SKM-1 (cell line): ENCODE measurements at regions not wholly inside any gene's neighbourhood (a gene's known extent, or its start where the extent isn't known, plus 50 kb on each side); places are given as distances from the start of the nearest gene placed in this dataset.
A peak's percentile ranks its signal among the peaks of the same experiment; 100 is the strongest.
"Not testable (repeated sequence)": the region's sequence is repeated elsewhere in the genome, so short reads cannot be mapped to it uniquely, and the experiment has no call there.

Experiments
- DNase-seq: peaks from one replicate; lab custom pipeline; 2025; ENCODE audit not compliant: unreplicated experiment; lab: John Stamatoyannopoulos, UW

DNA sequence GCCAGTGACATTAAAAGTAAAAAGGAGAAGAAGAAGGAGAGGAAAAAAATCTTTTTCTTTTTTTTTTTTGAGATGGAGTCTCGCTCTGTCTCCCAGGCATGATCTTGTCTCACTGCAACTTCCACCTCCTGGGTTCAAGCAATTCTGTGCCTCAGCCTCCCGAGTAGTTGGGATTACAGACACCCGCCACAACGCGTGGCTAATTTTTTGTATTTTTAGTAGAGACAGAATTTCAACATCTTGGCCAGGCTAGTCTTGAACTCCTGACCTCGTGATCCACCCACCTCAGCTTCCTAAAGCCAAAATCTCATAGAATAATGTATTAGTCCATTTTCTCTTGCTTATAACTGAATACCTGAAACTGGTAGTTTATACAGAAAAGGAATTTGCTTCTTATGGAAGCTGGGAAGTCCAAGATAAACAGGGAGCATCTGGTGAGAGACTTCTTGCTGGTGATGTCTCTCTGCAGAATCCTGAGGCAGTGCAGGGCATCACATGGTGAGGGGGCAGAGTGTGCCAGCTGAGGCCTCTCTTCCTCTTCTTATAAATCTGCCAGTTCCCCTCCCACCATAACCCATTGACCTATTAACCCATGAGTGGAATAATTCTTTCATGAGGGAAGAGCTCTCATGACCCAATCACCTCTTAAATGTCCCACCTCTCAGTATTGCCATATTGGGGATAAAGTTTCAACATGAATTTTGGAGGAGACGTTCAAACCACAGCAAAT, 466.3 kb downstream of the GADD45G start:
- DNase-seq, result no peak

DNA sequence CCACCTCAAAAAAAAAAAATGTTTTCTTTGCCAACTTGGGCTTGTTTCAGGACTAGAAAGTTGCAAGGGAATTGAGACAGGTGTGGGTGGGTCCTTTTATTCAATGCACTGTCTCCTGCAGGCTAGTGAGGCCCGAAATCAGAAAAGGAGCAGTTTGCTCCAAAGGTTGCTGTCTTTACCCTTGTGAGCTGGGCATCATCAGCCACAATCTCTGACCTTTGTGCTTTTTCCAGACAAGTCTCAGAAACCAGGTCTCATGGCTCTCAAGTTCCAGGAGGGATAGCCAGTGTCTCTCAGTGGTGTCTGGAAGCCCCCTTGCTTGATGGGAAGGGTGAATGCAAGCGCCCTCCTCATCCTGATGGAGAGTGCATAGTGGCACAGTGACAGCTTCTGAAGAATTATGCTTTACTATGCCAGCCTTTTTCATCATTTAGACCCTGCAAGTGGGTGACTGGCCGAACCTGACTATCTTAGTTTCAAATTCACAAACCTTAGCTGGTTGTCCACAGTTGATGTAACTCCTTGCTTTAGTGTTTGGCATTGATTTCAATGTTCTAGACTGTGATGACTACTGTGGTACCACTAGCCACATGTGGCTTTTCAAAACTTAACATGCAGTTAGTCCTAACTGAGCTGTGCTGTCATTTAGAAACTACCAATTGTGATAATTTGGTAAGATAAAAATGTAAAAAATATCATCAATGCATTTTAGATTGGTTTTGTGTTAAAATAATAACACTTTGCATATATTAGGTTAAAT, 468.6 kb downstream of the GADD45G start:
- DNase-seq, result no peak

GRCh38 chr9:90074316-90074962, 469.6 kb downstream of the GADD45G start:
- DNase-seq, result no peak

- DNase-seq, result not testable (repeated sequence)
Measured at GRCh38 chr9:90077598-90077997, 472.8 kb downstream of the GADD45G start.

GRCh38 chr9:90078988-90079421, 474.2 kb downstream of the GADD45G start:
- DNase-seq, result no peak

DNA sequence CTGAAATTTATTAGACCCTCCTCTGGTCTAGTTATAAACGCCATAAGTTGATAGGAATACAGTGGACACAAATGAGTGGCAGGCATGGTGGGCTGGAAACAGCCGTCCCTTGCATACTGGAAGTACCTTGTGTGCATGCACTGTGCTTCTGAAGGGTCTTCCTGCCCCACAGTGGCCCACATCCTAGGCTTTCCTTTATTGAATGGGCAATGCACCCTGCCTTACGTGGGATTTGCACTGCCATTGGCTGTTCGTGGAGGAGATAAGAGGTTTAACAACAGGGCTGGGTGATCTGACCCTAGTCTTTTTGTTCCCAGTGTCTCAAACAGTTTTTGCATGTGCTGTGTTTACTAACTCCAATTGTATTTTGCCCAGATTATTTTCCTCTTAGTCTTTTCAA, 480.8 kb downstream of the GADD45G start:
- DNase-seq, result no peak

GRCh38 chr9:90086101-90086511, 481.3 kb downstream of the GADD45G start:
- DNase-seq, result peak; percentile 1

DNA sequence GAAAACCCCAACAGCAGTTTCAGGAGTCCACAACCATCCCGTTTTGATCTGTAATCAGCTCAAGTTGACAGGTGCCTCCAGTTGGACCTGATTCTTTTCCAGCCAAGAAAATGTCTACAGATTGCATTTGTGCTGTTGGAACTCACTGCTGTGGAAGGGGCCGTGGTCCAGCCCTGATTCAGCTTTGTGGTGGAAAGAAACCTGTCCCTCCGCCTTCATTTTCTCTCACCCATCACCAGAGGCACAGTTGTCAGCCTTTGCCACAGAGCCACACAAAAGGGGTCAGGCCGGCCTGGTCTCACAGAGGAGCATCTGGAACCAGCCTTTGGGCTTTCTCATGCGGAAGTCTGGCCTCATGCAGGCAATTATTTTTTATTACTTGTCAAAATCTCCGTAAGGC, 483.6 kb downstream of the GADD45G start:
- no peak for DNase-seq

GRCh38 chr9:90088856-90089255, 484.0 kb downstream of the GADD45G start:
- DNase-seq, result no peak

- DNase-seq, result no peak
Measured at GRCh38 chr9:90090997-90091396, 486.2 kb downstream of the GADD45G start.

DNA sequence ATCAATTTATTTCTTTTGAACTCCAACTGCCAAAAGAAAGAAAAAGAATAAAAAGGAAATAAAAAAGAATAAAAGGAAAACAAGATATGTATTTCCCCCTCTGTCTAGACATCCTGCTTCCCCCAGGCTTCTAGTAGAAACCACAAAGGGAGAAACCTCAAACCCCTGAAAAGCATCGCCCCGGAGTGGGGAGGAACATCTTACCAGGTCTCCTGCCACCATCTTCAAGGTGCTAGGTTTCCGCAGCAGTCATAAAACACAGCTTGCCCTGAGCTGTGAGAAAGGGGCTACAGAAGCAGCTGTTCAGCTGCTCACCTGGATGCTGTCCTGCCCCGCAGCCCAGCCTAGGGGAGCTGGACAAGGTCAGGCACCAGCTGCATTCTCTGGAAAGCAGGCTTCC, 487.7 kb downstream of the GADD45G start:
- no peak for DNase-seq

DNA sequence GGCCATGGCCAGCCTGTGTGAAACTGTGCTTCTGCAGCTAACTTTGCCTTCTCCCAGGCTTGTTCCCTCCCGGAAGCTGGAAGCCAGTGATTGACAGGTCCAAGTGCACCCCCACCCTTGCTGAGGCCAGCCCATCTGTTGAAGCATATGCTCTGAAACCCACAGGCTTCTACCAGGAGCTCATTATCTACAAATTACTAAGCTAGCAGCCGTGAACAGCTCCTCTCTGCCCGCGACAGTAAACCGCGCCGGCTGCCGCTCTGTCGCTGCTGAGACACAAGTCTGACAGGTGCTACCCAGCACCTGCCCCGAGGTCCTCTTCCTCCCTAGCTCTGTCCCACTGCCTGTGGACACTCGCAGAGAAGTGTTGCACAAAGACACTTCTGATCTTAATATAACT, 490.9 kb downstream of the GADD45G start:
- DNase-seq, result no peak

- no peak for DNase-seq
Measured at GRCh38 chr9:90097237-90097636, 492.4 kb downstream of the GADD45G start.

DNA sequence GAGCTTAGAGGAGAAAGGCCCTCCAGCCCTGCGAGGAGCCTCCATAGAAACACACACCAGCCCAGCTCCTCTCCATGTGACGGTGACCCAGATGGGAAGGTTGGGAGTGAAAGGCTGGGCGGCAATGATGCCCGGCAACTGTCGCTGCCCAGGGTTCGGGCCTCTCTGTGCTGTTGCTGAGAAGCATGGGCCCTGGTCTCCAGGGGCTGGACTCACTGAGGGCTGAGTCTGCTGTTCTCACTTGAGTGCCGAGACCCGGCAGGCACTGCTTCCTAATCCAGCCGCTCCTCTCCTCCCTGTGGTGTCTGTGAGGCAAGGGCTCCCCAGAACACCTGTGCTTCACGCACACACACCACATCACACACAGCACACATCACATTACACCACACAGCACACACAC, 493.6 kb downstream of the GADD45G start:
- DNase-seq, result no peak

DNA sequence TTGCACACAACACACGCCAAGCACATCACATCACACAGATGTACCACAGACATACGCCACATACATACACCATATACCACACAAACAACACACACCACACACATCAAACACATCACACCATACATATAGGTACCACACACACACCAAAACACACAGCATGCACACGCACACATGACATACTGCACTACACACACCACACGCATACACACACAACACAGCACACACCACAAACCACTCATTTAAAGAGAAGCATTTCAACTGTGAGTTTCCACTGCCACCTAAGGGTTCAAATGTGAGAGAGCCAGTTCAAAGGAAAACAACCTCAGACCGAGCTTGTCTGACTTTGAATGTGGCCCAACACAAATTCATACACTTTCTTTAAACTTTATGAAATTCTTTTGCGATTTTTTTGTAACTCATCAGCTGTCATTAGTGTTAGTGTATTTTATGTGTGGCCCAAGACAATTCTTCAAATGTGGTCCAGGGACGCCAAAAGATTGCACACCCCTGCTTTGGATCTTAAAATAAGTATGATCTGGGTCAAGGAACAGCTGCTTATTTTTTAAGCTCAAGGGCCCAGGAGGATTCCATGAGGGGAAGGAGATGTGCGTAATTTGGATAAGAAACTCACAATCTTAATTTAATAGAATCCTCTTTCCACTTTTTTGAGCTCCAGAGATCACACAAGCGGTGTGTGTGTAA, 494.6 kb downstream of the GADD45G start:
- no peak for DNase-seq

GRCh38 chr9:90100014-90100413, 495.2 kb downstream of the GADD45G start:
- DNase-seq, result no peak

DNA sequence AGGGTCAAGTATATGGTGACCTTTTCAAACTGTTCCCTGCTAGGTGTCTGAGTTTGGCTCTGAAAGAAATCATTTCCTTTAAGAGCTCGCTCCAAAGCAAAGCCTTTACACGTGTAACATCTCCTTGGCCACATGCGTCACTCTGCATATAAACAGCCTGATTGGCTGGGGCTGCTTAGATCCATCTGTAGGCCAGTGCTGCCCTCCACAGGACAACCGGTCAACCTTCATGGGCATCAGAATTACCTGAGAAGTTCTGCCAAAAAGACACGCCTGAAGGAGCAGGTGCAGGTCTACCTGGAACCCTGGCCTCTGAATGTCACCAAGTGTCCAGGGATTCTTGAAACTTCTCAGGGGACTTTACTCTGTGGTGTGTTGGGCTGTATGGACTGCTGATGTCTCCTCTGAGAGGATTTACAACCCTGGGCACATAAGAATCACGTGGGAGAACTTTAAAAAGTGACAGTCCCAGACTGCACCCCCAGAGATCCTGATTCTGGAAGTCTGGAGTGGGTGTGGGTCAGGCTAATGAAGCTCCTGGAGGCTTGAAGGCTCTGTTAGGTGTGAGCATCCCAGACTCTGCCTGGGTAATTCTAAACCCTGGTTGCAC, 497.6 kb downstream of the GADD45G start:
- peak; percentile 54 for DNase-seq

DNA sequence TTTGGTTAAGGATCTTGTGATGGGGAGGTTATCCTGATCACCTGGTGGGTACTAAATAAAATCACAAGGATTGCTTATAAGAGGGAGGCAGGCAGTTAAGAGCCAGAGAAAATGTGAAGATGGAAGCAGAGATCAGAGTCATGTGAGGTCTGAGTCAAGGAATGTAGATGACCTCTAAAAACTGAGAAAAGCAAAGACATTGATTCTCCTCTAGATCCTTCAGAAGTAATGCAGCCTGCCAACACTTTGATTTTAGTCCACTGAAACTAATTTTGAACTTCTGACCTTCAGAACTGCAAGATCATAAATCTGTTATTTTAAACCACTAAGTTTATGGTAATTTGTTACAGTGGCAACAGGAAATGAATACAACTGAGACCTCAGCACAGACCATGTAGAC, 499.0 kb downstream of the GADD45G start:
- no peak for DNase-seq

DNA sequence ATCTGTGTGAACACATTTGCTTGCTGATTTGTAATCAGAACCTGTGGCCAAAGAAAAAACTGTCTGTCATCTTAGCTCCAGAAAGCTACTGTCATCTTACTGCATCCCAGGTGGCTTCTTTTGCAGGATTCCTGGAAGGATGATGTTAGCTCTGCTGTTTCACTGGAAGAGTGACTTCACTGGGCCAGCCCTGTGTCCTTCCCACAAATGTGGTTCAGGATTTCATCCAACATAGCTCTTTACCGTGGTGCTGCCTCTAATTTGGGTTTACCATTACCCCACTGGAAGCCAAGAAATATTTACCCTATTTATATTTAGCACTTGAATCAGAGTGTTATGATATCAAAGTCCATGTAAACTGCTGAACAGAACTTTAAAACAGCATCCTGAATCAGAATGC, 501.0 kb downstream of the GADD45G start:
- DNase-seq, result no peak

DNA sequence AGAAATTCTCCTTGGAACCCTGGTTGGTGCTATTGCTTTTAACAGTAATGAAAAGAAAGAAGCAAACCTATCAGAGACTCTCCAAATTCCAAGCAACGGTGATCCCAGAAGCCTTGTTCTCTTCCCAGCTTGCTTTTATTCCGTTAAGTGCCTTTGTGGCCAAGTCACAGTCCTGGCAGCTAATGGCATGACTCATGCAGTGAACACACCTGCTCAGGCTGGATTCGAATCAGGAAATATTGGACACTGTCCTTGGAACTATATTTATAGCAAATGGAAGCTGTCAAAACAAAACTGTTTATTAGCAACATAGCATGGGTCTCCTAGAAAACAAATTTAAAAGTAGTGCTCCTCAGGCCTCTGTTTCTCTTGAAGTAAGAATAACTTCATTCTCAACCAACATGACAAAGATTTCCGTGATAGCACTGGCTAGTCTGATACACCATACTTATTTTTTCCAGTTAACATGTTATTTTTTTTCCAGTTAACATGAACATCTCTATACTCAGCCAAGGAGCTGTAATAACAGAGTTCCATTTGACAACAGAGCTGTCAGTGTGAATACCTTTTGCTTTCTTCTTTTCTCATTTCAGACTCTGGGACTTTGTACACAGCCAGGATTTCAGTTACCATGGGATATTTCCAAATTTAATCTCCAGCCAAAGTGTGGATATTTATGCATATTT, 502.4 kb downstream of the GADD45G start:
- no peak for DNase-seq
